Activated T-cell treated with anti-CD3 and anti-CD28 coated beads for 48 hours (primary cell): ENCODE measurements at regions not wholly inside any gene's neighbourhood (a gene's known extent, or its start where the extent isn't known, plus 50 kb on each side); places are given as distances from the start of the nearest gene placed in this dataset.

Experiments used
- DNase-seq: peaks from one replicate; pipeline ENCODE4 v3.0.0-alpha.2; 2020; ENCODE audit warnings: low read depth

GRCh38 chr3:139732729-139733128 is 55.0 kb upstream of the NMNAT3 start:
- DNase-seq: no peak

DNA sequence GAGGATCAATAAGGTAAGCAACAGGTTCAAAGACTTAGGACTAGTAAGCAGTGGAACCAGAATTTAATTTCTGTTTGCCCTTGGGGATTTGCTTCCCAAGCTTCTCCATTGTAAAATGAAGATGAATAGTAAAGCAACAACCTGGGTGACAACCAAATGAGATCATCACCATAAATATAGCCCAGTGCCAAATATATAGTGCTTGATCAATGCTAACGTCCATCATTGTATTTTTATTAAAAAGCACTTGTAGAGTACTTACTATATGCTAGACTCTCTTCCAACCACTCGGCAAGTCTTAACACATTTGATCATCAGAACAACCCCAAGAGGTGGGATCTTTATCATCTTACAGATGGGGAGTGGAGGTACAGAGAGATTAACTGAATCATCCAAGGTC is 51.5 kb upstream of the NMNAT3 start:
- DNase-seq: no peak

GRCh38 chr3:139728414-139728813 is 50.6 kb upstream of the NMNAT3 start:
- DNase-seq: no peak
